ENCODE measurements at regions not wholly inside any gene's neighbourhood (a gene's known extent, or its start where the extent isn't known, plus 50 kb on each side); places are given as distances from the start of the nearest gene placed in this dataset.

DNA sequence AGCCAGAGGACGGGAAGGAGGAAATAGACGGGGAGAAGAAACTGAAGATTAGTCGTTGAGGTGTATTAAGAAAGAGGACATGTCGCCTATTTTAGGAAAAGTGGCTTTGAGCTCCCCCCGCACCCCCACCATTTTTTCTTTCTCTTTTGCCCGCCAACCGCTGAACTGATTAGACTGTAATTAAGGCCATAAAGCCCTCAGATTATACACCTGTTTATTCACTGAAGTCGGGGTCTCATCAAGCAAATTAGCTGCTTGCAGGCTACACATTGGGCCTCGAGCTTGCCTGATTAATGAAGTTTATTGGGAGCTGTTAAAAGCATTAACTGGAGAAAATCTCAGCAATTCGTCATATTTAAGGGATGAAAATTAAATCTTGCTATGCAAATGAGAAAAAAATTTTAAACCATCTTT is 119.4 kb upstream of the RRP15 start:
- ChIA-PET POLR2A (no interaction called here), RAD21 (ENCODE audit: unreplicated experiment) (no interaction called here), CTCF (no interaction called here), SMC1A (ENCODE audit: uncharacterized antibody, unreplicated experiment) (no interaction called here)
- no peak overlapping the region for H3K27ac ChIP-seq (ENCODE audit: control insufficient read depth, insufficient read depth)
- no peaks in the 10 kb centered on the region for H3K9me3 ChIP-seq (replicated peaks; ENCODE audit: control insufficient read depth, insufficient read depth, low read length)
- TF ChIP-seq CHD4 (IDR thresholded peaks at IDR 0.05) (no peak), EZH2 (IDR thresholded peaks at IDR 0.05; ENCODE audit: borderline replicate concordance, control insufficient read depth, low read depth, low read length) (0 out of 2 replicates have a peak, but pooled peaks have one; percentile 94)
- no peaks in the 10 kb centered on the region for H4K20me1 ChIP-seq (ENCODE audit: control insufficient read depth, insufficient read depth)
- intact Hi-C loops (cut with micrococcal nuclease; ENCODE audit: unreplicated experiment): no loop called here
- no peak overlapping the region for H3K4me3 ChIP-seq
- in situ Hi-C loops (cut with MboI): no loop called here
- FAIRE-seq (no peak), ATAC-seq (no peak), DNase-seq (ENCODE audit: low read depth, low spot score) (no peak)
- H3K27me3 ChIP-seq (replicated peaks in 1 of 2; ENCODE audit: control insufficient read depth in 2 of 2, insufficient read depth in 2 of 2, low read length in 1 of 2): peaks cover 9 to 18% of the 10 kb centered on the region in 2 experiments
- no peak overlapping the region for H2AFZ ChIP-seq (ENCODE audit: control insufficient read depth, low read depth, low read length)
- no peaks in the 10 kb centered on the region for H3K79me2 ChIP-seq (ENCODE audit: control insufficient read depth, insufficient read depth, low read length)
- WGBS (ENCODE audit: insufficient coverage, insufficient replicate concordance, low lambda C conversion rate, missing lambda C conversion rate): 0% methylated on average over 10 of the region's 10 CpGs
- H3K4me1 ChIP-seq (ENCODE audit: control insufficient read depth, insufficient read depth, low read length): no peaks in the 10 kb centered on the region
- H3K4me2 ChIP-seq (ENCODE audit: control insufficient read depth, insufficient read depth): peak overlapping the region; percentile 59; the same call in 1 of the 2 replicates
- BruUV-seq (replicated peaks): no TSS peak
- H3K9ac ChIP-seq (ENCODE audit: control insufficient read depth, insufficient read depth, low read length): no peak overlapping the region
- H3K36me3 ChIP-seq (ENCODE audit: control insufficient read depth in 2 of 2, insufficient read depth in 2 of 2, low read length in 1 of 2): no peaks in the 10 kb centered on the region

DNA sequence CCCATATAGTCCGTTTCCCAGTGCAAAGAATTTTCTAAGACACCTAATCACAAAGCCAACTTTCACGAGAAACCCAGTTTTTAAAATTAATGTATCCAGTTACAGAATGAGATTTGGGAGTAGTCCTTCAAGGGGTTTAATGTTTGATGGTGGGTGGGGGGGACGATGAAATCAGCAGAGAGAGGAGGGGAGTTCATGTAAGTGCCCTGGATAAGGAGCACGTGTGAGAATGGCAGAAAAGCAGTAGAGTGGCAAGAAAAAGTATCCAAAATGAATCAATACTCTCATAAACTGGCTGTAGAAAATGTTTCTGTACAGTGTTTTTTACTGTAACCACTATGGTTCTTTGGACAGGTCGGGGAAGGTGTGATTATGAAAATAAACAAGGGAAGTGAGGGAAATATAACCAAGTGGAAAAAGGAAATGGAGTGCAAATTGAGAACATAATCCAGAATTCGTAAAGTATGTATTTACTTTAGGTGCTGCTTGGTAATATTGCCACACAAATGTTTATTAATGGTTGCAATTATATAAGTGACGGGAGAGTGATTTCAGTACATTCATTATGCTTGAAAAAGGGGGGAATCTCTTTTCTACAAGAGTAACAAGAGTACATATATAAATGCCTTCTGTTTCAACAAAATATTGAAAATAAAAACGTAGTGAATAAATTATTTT is 118.7 kb upstream of the RRP15 start:
- in situ Hi-C loops (cut with MboI): no loop called here
- no peak overlapping the region for H2AFZ ChIP-seq (ENCODE audit: control insufficient read depth, low read depth, low read length)
- 8% methylated on average over 8 of the region's 8 CpGs for WGBS (ENCODE audit: insufficient coverage, insufficient replicate concordance, low lambda C conversion rate, missing lambda C conversion rate)
- TF ChIP-seq ZNF207 (IDR thresholded peaks at IDR 0.05; ENCODE audit: borderline replicate concordance) (no peak), SUPT20H (IDR thresholded peaks at IDR 0.05; ENCODE audit: borderline replicate concordance, control insufficient read depth, low read depth, low read length) (no peak)
- ChIA-PET CTCF (no interaction called here), SMC1A (ENCODE audit: uncharacterized antibody, unreplicated experiment) (no interaction called here), POLR2A (no interaction called here), RAD21 (ENCODE audit: unreplicated experiment) (no interaction called here)
- no peaks in the 10 kb centered on the region for H3K36me3 ChIP-seq (ENCODE audit: control insufficient read depth in 2 of 2, insufficient read depth in 2 of 2, low read length in 1 of 2)
- H3K9me3 ChIP-seq (replicated peaks; ENCODE audit: control insufficient read depth, insufficient read depth, low read length): no peaks in the 10 kb centered on the region
- ATAC-seq (no peak), FAIRE-seq (no peak), DNase-seq (ENCODE audit: low read depth, low spot score) (no peak)
- peaks cover 9 to 18% of the 10 kb centered on the region in 2 experiments for H3K27me3 ChIP-seq (replicated peaks in 1 of 2; ENCODE audit: control insufficient read depth in 2 of 2, insufficient read depth in 2 of 2, low read length in 1 of 2)
- H4K20me1 ChIP-seq (ENCODE audit: control insufficient read depth, insufficient read depth): no peaks in the 10 kb centered on the region
- H3K4me3 ChIP-seq: no peak overlapping the region
- no peaks in the 10 kb centered on the region for H3K79me2 ChIP-seq (ENCODE audit: control insufficient read depth, insufficient read depth, low read length)
- intact Hi-C loops (cut with micrococcal nuclease; ENCODE audit: unreplicated experiment): no loop called here
- no peaks in the 10 kb centered on the region for H3K4me1 ChIP-seq (ENCODE audit: control insufficient read depth, insufficient read depth, low read length)
- no TSS peak for BruUV-seq (replicated peaks)
- no peak overlapping the region for H3K4me2 ChIP-seq (ENCODE audit: control insufficient read depth, insufficient read depth)
- H3K9ac ChIP-seq (ENCODE audit: control insufficient read depth, insufficient read depth, low read length): no peak overlapping the region
- no peak overlapping the region for H3K27ac ChIP-seq (ENCODE audit: control insufficient read depth, insufficient read depth)
